NCI-H1930 (cell line): ENCODE measurements at regions not wholly inside any gene's neighbourhood (a gene's known extent, or its start where the extent isn't known, plus 50 kb on each side); places are given as distances from the start of the nearest gene placed in this dataset.

Experiments
- DNase-seq, 2 experiments: peaks; one replicate each; lab custom pipeline; 2025; lab: John Stamatoyannopoulos, UW

GRCh38 chr15:29455055-29455454 is 185.4 kb upstream of the NSMCE3 start:
- no peak for DNase-seq

- DNase-seq: no peak
Observed at GRCh38 chr15:29454506-29454905, 184.9 kb upstream of the NSMCE3 start.

GRCh38 chr15:29452881-29453731 is 183.5 kb upstream of the NSMCE3 start:
- DNase-seq: no peak

GRCh38 chr15:29451201-29451781 is 181.7 kb upstream of the NSMCE3 start:
- DNase-seq: no peak

DNA sequence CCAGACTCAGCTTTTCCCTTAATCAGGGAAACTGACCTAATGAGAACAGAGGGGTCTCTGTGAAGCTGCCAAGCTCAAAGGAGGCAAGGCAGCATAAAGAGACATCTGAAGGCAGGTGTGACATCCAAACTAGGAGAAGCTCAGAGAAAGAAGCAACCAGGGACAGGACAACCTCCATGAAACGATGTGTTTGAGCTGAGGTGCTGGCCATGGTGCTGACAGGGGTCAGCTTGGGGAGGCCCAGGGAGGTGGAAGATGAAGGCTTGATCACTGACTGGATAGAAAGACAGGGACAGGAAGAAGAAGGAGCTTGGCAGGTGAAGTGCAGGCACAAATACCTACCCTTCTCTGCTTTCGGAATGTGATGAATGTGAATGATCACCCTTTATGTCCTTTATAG is 179.5 kb upstream of the NSMCE3 start:
- DNase-seq: no peak

DNA sequence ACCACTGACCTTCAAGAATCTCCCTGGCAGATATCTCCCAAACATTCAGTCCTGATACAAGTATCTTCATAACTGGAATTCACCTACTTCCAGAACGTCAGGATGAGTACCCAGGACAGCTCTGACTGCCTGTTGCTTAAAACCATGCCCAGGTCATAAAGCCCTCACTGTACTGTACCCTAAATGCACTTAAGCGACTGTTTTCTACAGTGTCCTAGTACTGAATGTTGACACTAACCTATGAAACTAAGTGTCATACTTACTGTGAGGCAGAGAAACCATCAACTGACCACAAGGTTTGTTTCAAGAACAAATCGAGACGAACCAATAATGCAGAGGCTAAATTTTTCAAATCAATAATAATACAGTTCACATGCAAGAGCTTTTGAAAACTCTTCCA is 178.7 kb upstream of the NSMCE3 start:
- no peak for DNase-seq

DNA sequence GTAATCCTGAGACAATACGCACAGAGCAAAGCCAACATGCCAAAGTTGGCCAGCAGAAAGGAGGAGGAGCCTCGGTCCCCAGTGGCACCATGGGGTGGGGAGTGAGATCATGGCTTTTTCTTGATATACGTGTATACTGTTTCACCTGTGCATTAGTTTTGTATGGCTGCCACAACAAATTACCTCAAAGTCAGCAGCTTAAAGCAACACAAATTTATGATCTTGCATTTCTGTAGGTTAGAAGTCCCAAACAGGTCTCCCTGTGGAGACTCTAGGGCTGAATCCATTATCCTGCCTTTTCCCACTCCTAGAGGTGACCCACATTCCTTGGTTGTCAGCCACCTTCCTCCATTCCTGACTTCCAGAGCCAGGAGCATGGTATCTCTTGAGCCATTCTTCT is 176.9 kb upstream of the NSMCE3 start:
- DNase-seq: no peak

GRCh38 chr15:29442532-29442931 is 172.9 kb upstream of the NSMCE3 start:
- no peak for DNase-seq

GRCh38 chr15:29440541-29440940 is 170.9 kb upstream of the NSMCE3 start:
- DNase-seq: no peak

DNA sequence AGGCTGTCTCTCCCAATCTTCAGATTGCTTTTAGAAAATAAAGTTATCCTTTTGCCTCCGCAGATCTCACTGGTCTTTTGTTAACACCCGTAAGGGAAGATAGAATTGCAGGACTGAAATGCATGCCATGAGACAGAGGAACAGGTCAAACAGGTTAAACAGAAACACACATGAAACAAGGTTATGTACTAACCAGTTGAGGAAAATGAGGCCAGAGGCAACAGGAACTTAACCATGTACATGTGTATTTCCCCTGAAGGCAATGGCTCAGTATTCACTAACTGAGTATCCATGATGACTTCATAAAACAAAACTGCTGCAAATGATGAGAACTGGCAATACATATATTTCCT is 169.1 kb upstream of the NSMCE3 start:
- no peak for DNase-seq

- no peak for DNase-seq
Observed at GRCh38 chr15:29437888-29438702, 168.5 kb upstream of the NSMCE3 start.

GRCh38 chr15:29435811-29436210 is 166.2 kb upstream of the NSMCE3 start:
- DNase-seq: no peak

DNA sequence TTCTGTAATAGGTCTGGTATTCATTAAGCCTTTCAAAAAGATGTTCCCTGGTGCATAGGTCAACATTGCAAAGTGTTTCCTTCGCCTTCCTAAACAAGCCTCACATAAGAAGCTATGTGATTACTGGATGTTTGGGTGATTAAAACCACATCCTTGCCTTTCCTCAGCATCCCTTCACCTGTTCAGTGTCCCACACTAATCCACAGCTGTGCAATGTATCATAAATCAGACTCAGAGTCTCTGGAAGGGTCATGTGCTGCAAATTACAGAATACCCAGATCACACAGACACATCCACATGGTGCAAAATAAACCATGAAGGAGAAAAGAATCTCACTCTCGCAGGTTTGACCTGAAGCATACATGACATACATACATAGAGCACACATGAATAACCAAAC is 164.7 kb upstream of the NSMCE3 start:
- DNase-seq: no peak

DNA sequence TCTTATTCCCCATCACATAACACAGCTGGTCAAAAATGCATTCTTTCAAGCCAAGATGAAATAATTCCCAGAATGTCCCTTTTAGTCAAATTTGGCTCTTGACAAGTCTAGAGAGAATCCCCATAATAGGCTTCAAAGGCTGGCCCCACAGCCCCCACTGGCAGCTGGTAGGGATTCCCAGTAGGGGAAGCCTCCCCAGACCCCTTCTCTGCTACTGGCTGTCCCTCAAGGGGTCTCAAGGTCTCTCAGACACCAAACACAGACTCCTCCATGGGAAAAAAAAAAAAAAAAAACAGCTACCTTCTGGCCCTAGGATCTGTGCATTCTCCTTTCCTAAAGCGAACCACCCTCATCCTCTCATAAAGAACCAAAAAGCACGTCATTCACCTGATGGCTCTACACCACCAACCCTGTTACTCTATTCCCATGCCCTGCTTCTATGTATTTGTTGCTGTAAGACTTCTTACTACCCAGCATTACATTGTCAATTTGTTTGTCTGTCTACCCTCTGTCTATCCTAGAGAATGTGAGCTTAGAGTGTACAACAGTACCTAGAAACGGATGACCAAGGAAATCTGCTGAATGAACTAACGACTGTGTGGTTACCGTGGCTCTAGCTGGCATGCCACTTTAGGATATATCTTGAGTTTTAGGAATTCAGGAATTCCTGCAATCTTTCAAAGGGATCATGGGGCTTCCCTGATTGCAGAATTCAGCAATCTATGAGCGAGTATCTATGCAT is 164.1 kb upstream of the NSMCE3 start:
- DNase-seq: no peak

DNA sequence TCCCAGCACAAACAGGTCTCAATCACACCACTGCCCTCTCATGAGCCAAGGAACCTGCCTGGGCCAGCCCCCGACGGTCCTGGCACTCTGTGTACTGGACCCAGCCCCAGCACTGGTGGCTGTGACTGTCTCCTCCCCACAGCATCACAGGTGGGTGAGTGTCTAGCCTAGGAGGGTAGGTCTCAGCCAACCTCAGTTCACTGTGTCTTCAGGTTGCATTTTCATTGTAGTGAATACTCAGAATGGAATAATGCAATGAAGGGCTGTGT is 163.4 kb upstream of the NSMCE3 start:
- DNase-seq: no peak

GRCh38 chr15:29432191-29433049 is 162.8 kb upstream of the NSMCE3 start:
- no peak for DNase-seq

GRCh38 chr15:29430831-29431230 is 161.2 kb upstream of the NSMCE3 start:
- DNase-seq: no peak

DNA sequence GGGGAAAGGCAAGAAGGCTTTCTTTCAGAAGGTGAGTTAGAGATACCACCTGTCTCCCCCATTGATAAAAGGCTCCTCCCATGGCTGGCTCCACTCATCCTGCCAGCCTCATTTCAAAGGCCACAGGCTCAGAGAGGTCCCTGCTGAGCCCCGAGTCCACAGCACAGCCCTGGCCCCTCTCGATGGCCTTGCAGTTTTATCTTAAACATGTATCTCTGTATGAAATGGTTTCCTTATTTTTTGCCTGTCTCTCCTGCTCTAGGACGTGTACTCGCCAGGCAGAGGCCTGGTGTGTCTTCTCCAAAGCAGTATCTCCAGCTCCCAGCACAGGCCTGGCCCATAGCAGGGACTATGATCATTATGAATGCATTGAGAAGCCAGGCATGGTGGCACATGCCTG is 160.5 kb upstream of the NSMCE3 start:
- DNase-seq: no peak

GRCh38 chr15:29429584-29429983 is 160.0 kb upstream of the NSMCE3 start:
- DNase-seq: no peak

- no peak for DNase-seq
Observed at GRCh38 chr15:29428925-29429573, 159.4 kb upstream of the NSMCE3 start.

- DNase-seq: no peak
Observed at GRCh38 chr15:29425864-29426263, 156.2 kb upstream of the NSMCE3 start.
